Neural cell (in vitro differentiated cells): ENCODE measurements at regions not wholly inside any gene's neighbourhood (a gene's known extent, or its start where the extent isn't known, plus 50 kb on each side); places are given as distances from the start of the nearest gene placed in this dataset.

ENCODE experiments used
- CTCF ChIP-seq: fragments of 450-650 bp; IDR thresholded peaks from 2 replicates; pipeline ENCODE4 v1.5.1; 2014; ENCODE audit warnings: antibody characterized with exemption, mild to moderate bottlenecking, moderate library complexity; ENCODE audit not compliant: poor library complexity, severe bottlenecking
- EZH2 ChIP-seq: fragments of 200-600, 300-800 bp; shearing (Covaris generic), sonication (generic); IDR thresholded peaks from 2 replicates; pipeline ENCODE4 v1.6.1; 2014; ENCODE audit warnings: antibody characterized with exemption, low read length, borderline replicate concordance, mild to moderate bottlenecking; ENCODE audit not compliant: insufficient read depth, poor library complexity, severe bottlenecking
- RAD21 ChIP-seq: fragments of 450-650 bp; conservative IDR thresholded peaks from 2 replicates; pipeline ENCODE4 v1.6.1; 2014; ENCODE audit warnings: antibody characterized with exemption, mild to moderate bottlenecking, moderate library complexity
- REST ChIP-seq: IDR thresholded peaks from 2 replicates; pipeline ENCODE4 v1.6.1; 2012; ENCODE audit warnings: borderline replicate concordance
- SMC3 ChIP-seq: fragments of 450-650 bp; conservative IDR thresholded peaks from 2 replicates; pipeline ENCODE4 v1.6.1; 2014; ENCODE audit warnings: antibody characterized with exemption, mild to moderate bottlenecking, moderate library complexity; ENCODE audit not compliant: poor library complexity

GRCh38 chr4:31054295-31054694, 334.1 kb downstream of the PCDH7 start:
- TF ChIP-seq SMC3: no peak
- TF ChIP-seq CTCF: no peak
- TF ChIP-seq EZH2: no peak
- no peak for TF ChIP-seq REST
- TF ChIP-seq RAD21: no peak
